ENCODE measurements at regions not wholly inside any gene's neighbourhood (a gene's known extent, or its start where the extent isn't known, plus 50 kb on each side); places are given as distances from the start of the nearest gene placed in this dataset.

DNA sequence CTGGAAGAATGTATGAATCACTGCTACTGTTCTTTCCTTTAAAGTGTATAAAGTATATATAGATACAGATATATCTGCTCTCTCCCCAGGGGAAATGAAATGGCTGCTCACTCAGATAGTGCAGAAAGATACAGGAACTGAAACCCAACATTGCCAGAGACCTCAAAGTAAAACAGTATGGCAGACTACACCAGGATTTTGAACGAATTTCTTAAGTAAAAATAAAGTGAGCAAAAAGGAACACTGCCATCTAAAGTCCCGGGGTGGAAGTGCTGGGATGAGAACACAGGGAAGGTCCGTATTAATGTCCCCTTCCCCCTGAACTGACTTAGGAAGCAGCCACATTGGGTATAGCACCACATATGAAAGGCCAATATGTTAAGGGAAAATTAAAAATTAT lies 93.4 kb downstream of the TMA16 start:
- TF ChIP-seq, protein P1, sequence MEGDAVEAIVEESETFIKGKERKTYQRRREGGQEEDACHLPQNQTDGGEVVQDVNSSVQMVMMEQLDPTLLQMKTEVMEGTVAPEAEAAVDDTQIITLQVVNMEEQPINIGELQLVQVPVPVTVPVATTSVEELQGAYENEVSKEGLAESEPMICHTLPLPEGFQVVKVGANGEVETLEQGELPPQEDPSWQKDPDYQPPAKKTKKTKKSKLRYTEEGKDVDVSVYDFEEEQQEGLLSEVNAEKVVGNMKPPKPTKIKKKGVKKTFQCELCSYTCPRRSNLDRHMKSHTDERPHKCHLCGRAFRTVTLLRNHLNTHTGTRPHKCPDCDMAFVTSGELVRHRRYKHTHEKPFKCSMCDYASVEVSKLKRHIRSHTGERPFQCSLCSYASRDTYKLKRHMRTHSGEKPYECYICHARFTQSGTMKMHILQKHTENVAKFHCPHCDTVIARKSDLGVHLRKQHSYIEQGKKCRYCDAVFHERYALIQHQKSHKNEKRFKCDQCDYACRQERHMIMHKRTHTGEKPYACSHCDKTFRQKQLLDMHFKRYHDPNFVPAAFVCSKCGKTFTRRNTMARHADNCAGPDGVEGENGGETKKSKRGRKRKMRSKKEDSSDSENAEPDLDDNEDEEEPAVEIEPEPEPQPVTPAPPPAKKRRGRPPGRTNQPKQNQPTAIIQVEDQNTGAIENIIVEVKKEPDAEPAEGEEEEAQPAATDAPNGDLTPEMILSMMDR (IDR thresholded peaks at IDR 0.05), result no peak; the same call in 1 of the 2 replicates
- TF ChIP-seq NR1H2 (CRISPR knock-in tag; IDR thresholded peaks at IDR 0.05) (no peak), RELA (CRISPR knock-in tag; IDR thresholded peaks at IDR 0.05; ENCODE audit: borderline replicate concordance) (no peak), ZNF138 (CRISPR knock-in tag; conservative IDR thresholded peaks at IDR 0.05) (no peak), ELF4 (CRISPR knock-in tag; IDR thresholded peaks at IDR 0.05; ENCODE audit: low read depth) (no peak), JAZF1 (CRISPR knock-in tag; IDR thresholded peaks at IDR 0.05) (no peak)
- TF ChIP-seq, protein P2, sequence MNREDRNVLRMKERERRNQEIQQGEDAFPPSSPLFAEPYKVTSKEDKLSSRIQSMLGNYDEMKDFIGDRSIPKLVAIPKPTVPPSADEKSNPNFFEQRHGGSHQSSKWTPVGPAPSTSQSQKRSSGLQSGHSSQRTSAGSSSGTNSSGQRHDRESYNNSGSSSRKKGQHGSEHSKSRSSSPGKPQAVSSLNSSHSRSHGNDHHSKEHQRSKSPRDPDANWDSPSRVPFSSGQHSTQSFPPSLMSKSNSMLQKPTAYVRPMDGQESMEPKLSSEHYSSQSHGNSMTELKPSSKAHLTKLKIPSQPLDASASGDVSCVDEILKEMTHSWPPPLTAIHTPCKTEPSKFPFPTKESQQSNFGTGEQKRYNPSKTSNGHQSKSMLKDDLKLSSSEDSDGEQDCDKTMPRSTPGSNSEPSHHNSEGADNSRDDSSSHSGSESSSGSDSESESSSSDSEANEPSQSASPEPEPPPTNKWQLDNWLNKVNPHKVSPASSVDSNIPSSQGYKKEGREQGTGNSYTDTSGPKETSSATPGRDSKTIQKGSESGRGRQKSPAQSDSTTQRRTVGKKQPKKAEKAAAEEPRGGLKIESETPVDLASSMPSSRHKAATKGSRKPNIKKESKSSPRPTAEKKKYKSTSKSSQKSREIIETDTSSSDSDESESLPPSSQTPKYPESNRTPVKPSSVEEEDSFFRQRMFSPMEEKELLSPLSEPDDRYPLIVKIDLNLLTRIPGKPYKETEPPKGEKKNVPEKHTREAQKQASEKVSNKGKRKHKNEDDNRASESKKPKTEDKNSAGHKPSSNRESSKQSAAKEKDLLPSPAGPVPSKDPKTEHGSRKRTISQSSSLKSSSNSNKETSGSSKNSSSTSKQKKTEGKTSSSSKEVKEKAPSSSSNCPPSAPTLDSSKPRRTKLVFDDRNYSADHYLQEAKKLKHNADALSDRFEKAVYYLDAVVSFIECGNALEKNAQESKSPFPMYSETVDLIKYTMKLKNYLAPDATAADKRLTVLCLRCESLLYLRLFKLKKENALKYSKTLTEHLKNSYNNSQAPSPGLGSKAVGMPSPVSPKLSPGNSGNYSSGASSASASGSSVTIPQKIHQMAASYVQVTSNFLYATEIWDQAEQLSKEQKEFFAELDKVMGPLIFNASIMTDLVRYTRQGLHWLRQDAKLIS (CRISPR knock-in tag; IDR thresholded peaks at IDR 0.05; ENCODE audit: borderline replicate concordance), result no peak

All from WTC11 (cell line).